Mucosa of descending colon (tissue), 3 donors: ENCODE measurements at regions not wholly inside any gene's neighbourhood (a gene's known extent, or its start where the extent isn't known, plus 50 kb on each side); places are given as distances from the start of the nearest gene placed in this dataset.
"Not testable (repeated sequence)": the region's sequence is repeated elsewhere in the genome, so short reads cannot be mapped to it uniquely, and the experiment has no call there.

Experiments used
- ATAC-seq: fragments of 200-7000 bp; cut with Tn5 transposase; one replicate; pipeline ENCODE4 v1.9.1; 2020; ENCODE audit warnings: mild to moderate bottlenecking, moderate library complexity
- DNase-seq, 3 donors: peaks; one replicate each; pipeline ENCODE4 v3.0.0-alpha.2; 2020
- H3K36me3 ChIP-seq: fragments of 200-600 bp; one replicate; pipeline ENCODE4 v1.8.0; 2021; ENCODE audit warnings: low read depth, mild to moderate bottlenecking
- H3K4me1 ChIP-seq: fragments of 200-600 bp; one replicate; pipeline ENCODE4 v1.8.0; 2021; ENCODE audit warnings: low read depth, mild to moderate bottlenecking
- H3K4me3 ChIP-seq: fragments of 200-600 bp; one replicate; pipeline ENCODE4 v1.8.0; 2021; ENCODE audit warnings: mild to moderate bottlenecking
- H3K9me3 ChIP-seq: fragments of 200-600 bp; one replicate; pipeline ENCODE4 v1.8.0; 2021; ENCODE audit warnings: mild to moderate bottlenecking
- CTCF ChIP-seq: fragments of 200-600 bp; IDR thresholded peaks from one replicate; pipeline ENCODE4 v1.8.0; 2022; ENCODE audit warnings: antibody characterized with exemption, mild to moderate bottlenecking
- intact Hi-C, 2 donors: fragments of 100-400 bp; cut with DNase I in 1 of 2; cut with micrococcal nuclease in 1 of 2; formaldehyde crosslinking; loops; one replicate each; pipeline versions ENCODE4 v1.11.0 to v1.11.1; 2022; cut with DNase I, micrococcal nuclease
- donor health status: DM: no; HTN: no; CAD: no; lungs with moderate emphysema.
- donor health status: DM: no; HTN: no; CAD: no.
- donor health status: DM: no; HTN: yes; CAD: no.

GRCh38 chr11:82041764-82042163 lies 691.9 kb downstream of the FAM181B start:
- DNase-seq, result no peak
- ATAC-seq, result no peak
- no peak for TF ChIP-seq CTCF
- Histone ChIP-seq H3K4me3 (no peak overlapping the region), H3K9me3 (no peaks in the 10 kb centered on the region), H3K4me1 (no peaks in the 10 kb centered on the region), H3K36me3 (no peaks in the 10 kb centered on the region)
- intact Hi-C loops, result no loop called here

- H3K9me3 ChIP-seq, result no peaks in the 10 kb centered on the region
- intact Hi-C loops, result no loop called here
- no peak for TF ChIP-seq CTCF
- no peak for ATAC-seq
- H3K36me3 ChIP-seq, result no peaks in the 10 kb centered on the region
- DNase-seq, result no peak
- no peak overlapping the region for H3K4me3 ChIP-seq
- no peaks in the 10 kb centered on the region for H3K4me1 ChIP-seq
Observed at GRCh38 chr11:82038154-82038553, 695.5 kb downstream of the FAM181B start.

GRCh38 chr11:82034527-82034926 lies 699.1 kb downstream of the FAM181B start:
- Histone ChIP-seq H3K9me3 (no peaks in the 10 kb centered on the region), H3K36me3 (no peaks in the 10 kb centered on the region), H3K4me1 (no peaks in the 10 kb centered on the region), H3K4me3 (no peak overlapping the region)
- intact Hi-C loops, result no loop called here
- no peak for TF ChIP-seq CTCF
- ATAC-seq (no peak), DNase-seq (no peak)

- H3K4me1 ChIP-seq, intact Hi-C loops, DNase-seq, H3K9me3 ChIP-seq, H3K36me3 ChIP-seq, ATAC-seq, H3K4me3 ChIP-seq: not testable (repeated sequence)
Observed at GRCh38 chr11:82027335-82027734, 706.3 kb downstream of the FAM181B start.

- Histone ChIP-seq H3K36me3 (no peaks in the 10 kb centered on the region), H3K4me3 (no peak overlapping the region), H3K4me1 (no peaks in the 10 kb centered on the region), H3K9me3 (no peaks in the 10 kb centered on the region)
- ATAC-seq (no peak), DNase-seq (no peak)
- intact Hi-C loops, result no loop called here
- no peak for TF ChIP-seq CTCF
Observed at GRCh38 chr11:82024760-82025159, 708.9 kb downstream of the FAM181B start.

- intact Hi-C loops, result no loop called here
- ATAC-seq, result no peak
- no peak for TF ChIP-seq CTCF
Observed at GRCh38 chr11:82012276-82012675, 721.4 kb downstream of the FAM181B start.

More at GRCh38 chr11:82012276-82012675, 721.4 kb downstream of the FAM181B start:
- Histone ChIP-seq H3K36me3 (no peaks in the 10 kb centered on the region), H3K9me3 (no peaks in the 10 kb centered on the region), H3K4me1 (no peaks in the 10 kb centered on the region), H3K4me3 (no peak overlapping the region)
- no peak for DNase-seq
